B cell (primary cell): ENCODE measurements at regions not wholly inside any gene's neighbourhood (a gene's known extent, or its start where the extent isn't known, plus 50 kb on each side); places are given as distances from the start of the nearest gene placed in this dataset.

Experiments
- CTCF ChIP-seq: fragments of 200-600 bp; IDR thresholded peaks from one replicate; pipeline ENCODE4 v1.8.0; 2022; ENCODE audit warnings: antibody characterized with exemption, mild to moderate bottlenecking
- EZH2 ChIP-seq: IDR thresholded peaks from 2 replicates; pipeline ENCODE4 v1.6.1; 2012; ENCODE audit warnings: borderline replicate concordance, low read depth, mild to moderate bottlenecking, moderate library complexity, low read length; ENCODE audit not compliant: insufficient read depth, poor library complexity, severe bottlenecking

GRCh38 chr10:23558361-23558799 is 119.5 kb downstream of the OTUD1 start:
- TF ChIP-seq CTCF (no peak), EZH2 (no peak)
